HCT116 (cell line): ENCODE measurements at regions not wholly inside any gene's neighbourhood (a gene's known extent, or its start where the extent isn't known, plus 50 kb on each side); places are given as distances from the start of the nearest gene placed in this dataset.

Experiments used
- ATAC-seq: fragments of 200-7000 bp; cut with Tn5 transposase; 2 replicates; pipeline ENCODE4 v1.9.1; 2020; ENCODE audit warnings: mild to moderate bottlenecking, moderate library complexity
- BruUV-seq: library from RNA; stranded (reverse); fragments of 400-500 nt; replicated peaks from 2 replicates; lab custom pipeline; 2021; lab: Mats Ljungman, UMichigan
- CTCF ChIA-PET: fragments of 300-600 bp; sonication (Branson Sonifier 250); formaldehyde crosslinking; loops from one replicate; lab custom pipeline; 2021; ENCODE audit warnings: antibody characterized with exemption; lab: Charles Lee
- POLR2A ChIA-PET: fragments of 300-600, 350-600 bp; sonication (Branson Sonifier 250); formaldehyde crosslinking; loops from one replicate; lab custom pipeline; 2021; ENCODE audit warnings: antibody characterized with exemption; lab: Charles Lee
- RAD21 ChIA-PET, 2 experiments: fragments of 300-600 bp; sonication (Branson Sonifier 250); formaldehyde crosslinking; loops; one replicate each; lab custom pipeline; 2023; ENCODE audit warnings: low total read pairs in 2 of 2; ENCODE audit not compliant: uncharacterized antibody in 2 of 2, unreplicated experiment in 2 of 2, low non-redundant PET in 1 of 2; lab: Charles Lee
- DNase-seq: peaks from one replicate; pipeline ENCODE4 v3.0.0-alpha.2; 2010; ENCODE audit warnings: low read depth, low spot score
- H2AFZ ChIP-seq: fragments of 200-600 bp; shearing (Covaris generic), sonication (generic); 2 replicates; pipeline ENCODE4 v1.6.1; 2017; ENCODE audit warnings: low read depth, mixed run types, mixed read lengths, antibody characterized with exemption, low read length; ENCODE audit not compliant: poor library complexity, severe bottlenecking
- H3K27ac ChIP-seq: 2 replicates; pipeline ENCODE4 v1.5.1; 2012; ENCODE audit warnings: low read depth, low read length
- H3K27me3 ChIP-seq: fragments of 200-600 bp; sonication (generic); 2 replicates; pipeline ENCODE4 v1.6.1; 2016; ENCODE audit warnings: mixed run types, low read length, mixed read lengths; ENCODE audit not compliant: insufficient read depth
- H3K36me3 ChIP-seq, 2 experiments: fragments of 200-500 bp in 1 of 2; fragments of 200-600 bp in 1 of 2; sonication (Bioruptor generic) in 1 of 2; sonication (generic) in 1 of 2; 2 replicates each; pipeline versions ENCODE4 v1.5.1 to v1.6.1; 2014 to 2016; ENCODE audit warnings: low read length in 2 of 2, inconsistent platforms in 1 of 2, mixed read lengths in 1 of 2, mixed run types in 1 of 2; ENCODE audit not compliant: insufficient read depth in 2 of 2, control insufficient read depth in 1 of 2
- H3K4me1 ChIP-seq, 2 experiments: fragments of 200-600 bp in 1 of 2; sonication (generic) in 1 of 2; 2 replicates each; pipeline versions ENCODE4 v1.5.1 to v1.6.1; 2012 to 2017; ENCODE audit warnings: low read length in 2 of 2, inconsistent platforms in 1 of 2, mild to moderate bottlenecking in 1 of 2, mixed read lengths in 1 of 2, mixed run types in 1 of 2, moderate library complexity in 1 of 2; ENCODE audit not compliant: insufficient read depth in 2 of 2, control insufficient read depth in 1 of 2
- H3K4me2 ChIP-seq: fragments of 200-600 bp; sonication (generic); 2 replicates; pipeline ENCODE4 v1.6.1; 2017; ENCODE audit warnings: mixed run types, low read length, mixed read lengths
- H3K4me3 ChIP-seq, 2 experiments: fragments of 200-600 bp in 1 of 2; sonication (generic) in 1 of 2; replicated peaks in 1 of 2; 2 replicates each; pipeline ENCODE4 v1.5.1; 2011 to 2016; ENCODE audit warnings: low read length in 2 of 2, control low read depth in 1 of 2, low read depth in 1 of 2, mild to moderate bottlenecking in 1 of 2, mixed read lengths in 1 of 2, mixed run types in 1 of 2
- H3K79me2 ChIP-seq: fragments of 200-600 bp; sonication (generic); 2 replicates; pipeline ENCODE4 v1.6.1; 2017; ENCODE audit warnings: mild to moderate bottlenecking, mixed run types, low read length, moderate library complexity, mixed read lengths; ENCODE audit not compliant: insufficient read depth
- H3K9ac ChIP-seq: fragments of 200-600 bp; sonication (generic); 2 replicates; pipeline ENCODE4 v1.6.1; 2016; ENCODE audit warnings: low read length, mixed read lengths
- H3K9me2 ChIP-seq: fragments of 200-600 bp; sonication (generic), shearing (Covaris generic); 2 replicates; pipeline ENCODE4 v1.6.1; 2017; ENCODE audit warnings: mixed run types, mild to moderate bottlenecking, moderate library complexity; ENCODE audit not compliant: insufficient read depth
- H3K9me3 ChIP-seq, 2 experiments: fragments of 200-500 bp in 1 of 2; fragments of 200-600 bp in 1 of 2; sonication (Bioruptor generic) in 1 of 2; sonication (generic) in 1 of 2; 2 replicates each; pipeline ENCODE4 v1.6.1; 2014 to 2017; ENCODE audit warnings: low read length in 2 of 2, mixed read lengths in 2 of 2, inconsistent platforms in 1 of 2, low read depth in 1 of 2, mild to moderate bottlenecking in 1 of 2, mixed run types in 1 of 2, moderate library complexity in 1 of 2; ENCODE audit not compliant: control insufficient read depth in 1 of 2, insufficient read depth in 1 of 2
- H4K20me1 ChIP-seq: fragments of 200-600 bp; sonication (generic), shearing (Covaris generic); 2 replicates; pipeline ENCODE4 v1.6.1; 2017; ENCODE audit warnings: mixed run types, mild to moderate bottlenecking, moderate library complexity; ENCODE audit not compliant: insufficient read depth
- ATF3 ChIP-seq: IDR thresholded peaks from 2 replicates; pipeline ENCODE4 v1.6.1; 2012
- CBX3 ChIP-seq: IDR thresholded peaks from 2 replicates; pipeline ENCODE4 v1.6.1; 2012; ENCODE audit warnings: low read depth
- CTCF ChIP-seq, 3 experiments: fragments of 200-600 bp in 1 of 3; sonication (generic) in 1 of 3; IDR thresholded peaks in 2 of 3; conservative IDR thresholded peaks in 1 of 3; 2 replicates each; pipeline ENCODE4 v1.5.1; 2012 to 2017; ENCODE audit warnings: low read depth in 2 of 3, low read length in 2 of 3, antibody characterized with exemption in 1 of 3, borderline replicate concordance in 1 of 3, control low read depth in 1 of 3, mild to moderate bottlenecking in 1 of 3, mixed read lengths in 1 of 3, mixed run types in 1 of 3, moderate library complexity in 1 of 3; ENCODE audit not compliant: insufficient read depth in 1 of 3
- ELF1 ChIP-seq: IDR thresholded peaks from 2 replicates; pipeline ENCODE4 v1.6.1; 2012; ENCODE audit warnings: low read depth, borderline replicate concordance
- EZH2 ChIP-seq: fragments of 200-600 bp; sonication (generic); IDR thresholded peaks from 2 replicates; pipeline ENCODE4 v1.6.1; 2017; ENCODE audit warnings: antibody characterized with exemption, mixed run types
- FOSL1 ChIP-seq: IDR thresholded peaks from 2 replicates; pipeline ENCODE4 v1.6.1; 2012; ENCODE audit warnings: low read depth
- MAX ChIP-seq: IDR thresholded peaks from 2 replicates; pipeline ENCODE4 v1.6.1; 2012
- POLR2A ChIP-seq: IDR thresholded peaks from 2 replicates; pipeline ENCODE4 v1.7.0; 2011; ENCODE audit warnings: borderline replicate concordance; ENCODE audit not compliant: insufficient read depth, insufficient read length; ENCODE audit errors: extremely low read depth
- POLR2AphosphoS5 ChIP-seq: IDR thresholded peaks from 2 replicates; pipeline ENCODE4 v1.6.1; 2011; ENCODE audit warnings: mild to moderate bottlenecking, low read depth, low read length, moderate library complexity
- RAD21 ChIP-seq: IDR thresholded peaks from 2 replicates; pipeline ENCODE4 v1.6.1; 2012; ENCODE audit warnings: low read depth, mild to moderate bottlenecking
- SP1 ChIP-seq: IDR thresholded peaks from 2 replicates; pipeline ENCODE4 v1.6.1; 2012; ENCODE audit warnings: low read depth
- ZFX ChIP-seq: fragments of 450-650 bp; IDR thresholded peaks from 2 replicates; pipeline ENCODE4 v1.6.1; 2017
- intact Hi-C: fragments of 100-400 bp; cut with micrococcal nuclease; formaldehyde crosslinking; loops from 2 replicates; pipeline ENCODE4 v1.10.0; 2022

GRCh38 chr1:47623557-47623940 is 185.7 kb downstream of the FOXD2 start:
- H3K4me1 ChIP-seq: peaks cover 5 to 6% of the 10 kb centered on the region in 2 experiments; a peak in 2 of 4 replicates
- intact Hi-C loops: loop anchor here (5.0 kb wide), 1 partner anchor 186 kb away; the partner anchor contains the start of gene FOXD2
- POLR2A ChIA-PET: no interaction called here
- H3K9ac ChIP-seq: no peak overlapping the region
- H3K36me3 ChIP-seq: no peaks in the 10 kb centered on the region
- ATAC-seq (no peak), DNase-seq (no peak)
- H2AFZ ChIP-seq: no peak overlapping the region
- no peaks in the 10 kb centered on the region for H4K20me1 ChIP-seq
- no peaks in the 10 kb centered on the region for H3K9me2 ChIP-seq
- H3K79me2 ChIP-seq: no peaks in the 10 kb centered on the region
- no peak overlapping the region for H3K27ac ChIP-seq
- no peak for TF ChIP-seq POLR2A
- TF ChIP-seq MAX: no peak
- no peak for TF ChIP-seq SP1
- no peak for TF ChIP-seq ATF3
- no peak for TF ChIP-seq EZH2
- TF ChIP-seq, all 23 proteins: peak for 0
- no TSS peak for BruUV-seq
- Histone ChIP-seq H3K27me3 (no peaks in the 10 kb centered on the region), H3K4me2 (no peak overlapping the region), H3K9me3 (no peaks in the 10 kb centered on the region), H3K4me3 (no peak overlapping the region)
- CTCF ChIA-PET: interaction anchor here (1.5 kb wide), 1 partner anchor 186 kb away, joined by 6 read pairs; the partner anchor contains the start of gene FOXD2
- RAD21 ChIA-PET: no interaction called here

- Histone ChIP-seq H3K36me3 (no peaks in the 10 kb centered on the region), H3K4me1 (no peaks in the 10 kb centered on the region), H3K9ac (no peak overlapping the region), H3K9me2 (no peaks in the 10 kb centered on the region), H3K79me2 (no peaks in the 10 kb centered on the region), H3K27me3 (no peaks in the 10 kb centered on the region), H4K20me1 (no peaks in the 10 kb centered on the region), H3K4me3 (no peak overlapping the region), H3K4me2 (no peak overlapping the region), H2AFZ (no peak overlapping the region), H3K9me3 (no peaks in the 10 kb centered on the region), H3K27ac (no peak overlapping the region)
- BruUV-seq: no TSS peak
- POLR2A ChIA-PET: no interaction called here
- DNase-seq: peak; percentile 32
- CTCF ChIA-PET: interaction anchor here (1.3 to 1.5 kb wide), 2 partner anchors 187 to 188 kb away, joined by 3 to 6 read pairs; partner anchors contain the start of gene FOXD2
- no peak for TF ChIP-seq EZH2
- TF ChIP-seq RAD21: peak; percentile 81
- TF ChIP-seq ZFX: no peak
- TF ChIP-seq CBX3: no peak
- peak; percentile 58 to 98 (median 66) for TF ChIP-seq CTCF (IDR thresholded peaks at IDR 0.05 in 2 of 3, conservative IDR thresholded peaks at IDR 0.05 in 1 of 3; ENCODE audit: borderline replicate concordance in 1 of 3, insufficient read depth in 1 of 3, low read depth in 2 of 3, low read length in 2 of 3)
- no peak for TF ChIP-seq FOSL1
- TF ChIP-seq POLR2AphosphoS5: no peak
- TF ChIP-seq ELF1: no peak
- RAD21 ChIA-PET: no interaction called here
- ATAC-seq: peak; percentile 94
- intact Hi-C loops: loop anchor here (1.0 to 5.0 kb wide), 3 partner anchors 97 to 187 kb away; partner anchors contain the start of gene FOXD2
These were observed 186.7 kb downstream of the FOXD2 start for GRCh38 chr1:47624531-47624930.
